ENCODE measurements at regions not wholly inside any gene's neighbourhood (a gene's known extent, or its start where the extent isn't known, plus 50 kb on each side); places are given as distances from the start of the nearest gene placed in this dataset.

GRCh38 chr3:20724241-20724640 lies 538.2 kb upstream of the SGO1 start:
- no peak for TF ChIP-seq POLR2AphosphoS5 (IDR thresholded peaks at IDR 0.05; ENCODE audit: low read depth, low read length)
- TF ChIP-seq TAF1 (IDR thresholded peaks at IDR 0.05; ENCODE audit: low read depth, low read length): no peak
- no peak for TF ChIP-seq EGR1 (IDR thresholded peaks at IDR 0.05; ENCODE audit: borderline replicate concordance, low read depth, low read length)
- no peak for TF ChIP-seq TBP (IDR thresholded peaks at IDR 0.05; ENCODE audit: low read depth, low read length)
- no peak for TF ChIP-seq ZNF274 (IDR thresholded peaks at IDR 0.05; ENCODE audit: borderline replicate concordance, extremely low read depth, low read length)
- TF ChIP-seq RFX5 (IDR thresholded peaks at IDR 0.05; ENCODE audit: borderline replicate concordance, low read depth, low read length): no peak
- TF ChIP-seq CTCF (IDR thresholded peaks at IDR 0.05; ENCODE audit: control extremely low read depth in 1 of 3, insufficient read depth in 1 of 3, low read depth in 1 of 3, low read length in 3 of 3): no peak
- TF ChIP-seq HDAC6 (IDR thresholded peaks at IDR 0.05; ENCODE audit: low read depth, low read length): no peak
- no peak for TF ChIP-seq CREB1 (IDR thresholded peaks at IDR 0.05)
- TF ChIP-seq EZH2 (IDR thresholded peaks at IDR 0.05; ENCODE audit: low read depth, low read length, severe bottlenecking): no peak
- TF ChIP-seq RAD21 (IDR thresholded peaks at IDR 0.05 in 1 of 2, conservative IDR thresholded peaks at IDR 0.05 in 1 of 2; ENCODE audit: low read depth in 2 of 2, low read length in 2 of 2): no peak
- TF ChIP-seq BACH1 (IDR thresholded peaks at IDR 0.05; ENCODE audit: low read length): no peak
- no peak for TF ChIP-seq CTBP2 (IDR thresholded peaks at IDR 0.05; ENCODE audit: borderline replicate concordance, insufficient read depth, insufficient read length, low read length)
- no peak for TF ChIP-seq TCF12 (IDR thresholded peaks at IDR 0.05; ENCODE audit: low read depth, low read length)
